ENCODE measurements at regions not wholly inside any gene's neighbourhood (a gene's known extent, or its start where the extent isn't known, plus 50 kb on each side); places are given as distances from the start of the nearest gene placed in this dataset.

DNA sequence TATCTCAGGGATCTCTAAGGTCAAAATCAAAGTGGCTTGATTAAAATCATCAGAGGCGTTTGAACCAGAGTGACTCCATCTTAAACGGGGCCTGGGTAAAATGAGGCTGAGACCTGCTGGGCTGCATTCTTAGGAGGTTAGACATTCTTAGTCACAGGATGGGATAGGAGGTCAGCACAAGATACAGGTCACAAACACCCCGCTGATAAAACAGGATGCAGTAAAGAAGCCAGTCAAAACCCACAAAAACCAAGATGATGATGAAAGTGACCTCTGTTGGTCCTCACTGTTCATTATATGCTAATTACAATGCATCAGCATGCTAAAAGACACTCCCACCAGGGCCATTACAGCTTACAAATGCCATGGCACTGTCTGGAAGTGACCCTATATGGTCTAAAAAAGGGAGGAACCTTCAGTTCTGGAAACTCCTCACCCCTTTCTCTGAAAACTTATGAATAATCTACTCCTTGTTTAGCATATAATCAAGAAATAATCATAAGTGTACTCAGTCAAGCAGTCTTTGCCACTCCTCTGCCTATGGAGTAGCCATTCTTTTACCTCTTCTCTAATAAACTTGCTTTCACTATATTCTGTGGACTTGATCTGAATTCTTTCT is 143.3 kb upstream of the SLCO3A1 start:
- TF ChIP-seq NFE2 (CRISPR knock-in tag; IDR thresholded peaks at IDR 0.05) (no peak), NKX3-1 (CRISPR knock-in tag; IDR thresholded peaks at IDR 0.05) (no peak)
- TF ChIP-seq, protein P1, sequence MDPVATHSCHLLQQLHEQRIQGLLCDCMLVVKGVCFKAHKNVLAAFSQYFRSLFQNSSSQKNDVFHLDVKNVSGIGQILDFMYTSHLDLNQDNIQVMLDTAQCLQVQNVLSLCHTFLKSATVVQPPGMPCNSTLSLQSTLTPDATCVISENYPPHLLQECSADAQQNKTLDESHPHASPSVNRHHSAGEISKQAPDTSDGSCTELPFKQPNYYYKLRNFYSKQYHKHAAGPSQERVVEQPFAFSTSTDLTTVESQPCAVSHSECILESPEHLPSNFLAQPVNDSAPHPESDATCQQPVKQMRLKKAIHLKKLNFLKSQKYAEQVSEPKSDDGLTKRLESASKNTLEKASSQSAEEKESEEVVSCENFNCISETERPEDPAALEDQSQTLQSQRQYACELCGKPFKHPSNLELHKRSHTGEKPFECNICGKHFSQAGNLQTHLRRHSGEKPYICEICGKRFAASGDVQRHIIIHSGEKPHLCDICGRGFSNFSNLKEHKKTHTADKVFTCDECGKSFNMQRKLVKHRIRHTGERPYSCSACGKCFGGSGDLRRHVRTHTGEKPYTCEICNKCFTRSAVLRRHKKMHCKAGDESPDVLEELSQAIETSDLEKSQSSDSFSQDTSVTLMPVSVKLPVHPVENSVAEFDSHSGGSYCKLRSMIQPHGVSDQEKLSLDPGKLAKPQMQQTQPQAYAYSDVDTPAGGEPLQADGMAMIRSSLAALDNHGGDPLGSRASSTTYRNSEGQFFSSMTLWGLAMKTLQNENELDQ (CRISPR knock-in tag; IDR thresholded peaks at IDR 0.05; ENCODE audit: borderline replicate concordance) = no peak

Data from HepG2 (cell line).